Duodenal mucosa (tissue), 2 donors: ENCODE measurements at regions not wholly inside any gene's neighbourhood (a gene's known extent, or its start where the extent isn't known, plus 50 kb on each side); places are given as distances from the start of the nearest gene placed in this dataset.
A peak's percentile ranks its signal among the peaks of the same experiment; 100 is the strongest.

ENCODE experiments used
- H3K27ac ChIP-seq: one replicate; pipeline ENCODE4 v1.7.0; 2013; ENCODE audit warnings: low read depth, low read length
- H3K27me3 ChIP-seq, 2 donors: one replicate each; pipeline ENCODE4 v1.7.0; 2013; ENCODE audit warnings: low read length in 2 of 2, control low read depth in 1 of 2; ENCODE audit not compliant: insufficient read depth in 2 of 2, control insufficient read depth in 1 of 2
- H3K36me3 ChIP-seq, 2 donors: one replicate each; pipeline ENCODE4 v1.7.0; 2013; ENCODE audit warnings: low read length in 2 of 2, control low read depth in 1 of 2; ENCODE audit not compliant: insufficient read depth in 2 of 2, control insufficient read depth in 1 of 2
- H3K4me1 ChIP-seq, 2 donors: one replicate each; pipeline ENCODE4 v1.7.0; 2013; ENCODE audit warnings: low read length in 2 of 2, control low read depth in 1 of 2; ENCODE audit not compliant: insufficient read depth in 2 of 2, control insufficient read depth in 1 of 2
- H3K4me3 ChIP-seq, 2 donors: one replicate each; pipeline ENCODE4 v1.7.0; 2013; ENCODE audit warnings: low read length in 2 of 2, low read depth in 1 of 2
- H3K9ac ChIP-seq, 2 donors: one replicate each; pipeline ENCODE4 v1.7.0; 2013; ENCODE audit warnings: low read length in 2 of 2, low read depth in 1 of 2
- H3K9me3 ChIP-seq, 2 donors: one replicate each; pipeline ENCODE4 v1.7.0; 2013; ENCODE audit warnings: low read length in 2 of 2, control low read depth in 1 of 2; ENCODE audit not compliant: control insufficient read depth in 1 of 2

DNA sequence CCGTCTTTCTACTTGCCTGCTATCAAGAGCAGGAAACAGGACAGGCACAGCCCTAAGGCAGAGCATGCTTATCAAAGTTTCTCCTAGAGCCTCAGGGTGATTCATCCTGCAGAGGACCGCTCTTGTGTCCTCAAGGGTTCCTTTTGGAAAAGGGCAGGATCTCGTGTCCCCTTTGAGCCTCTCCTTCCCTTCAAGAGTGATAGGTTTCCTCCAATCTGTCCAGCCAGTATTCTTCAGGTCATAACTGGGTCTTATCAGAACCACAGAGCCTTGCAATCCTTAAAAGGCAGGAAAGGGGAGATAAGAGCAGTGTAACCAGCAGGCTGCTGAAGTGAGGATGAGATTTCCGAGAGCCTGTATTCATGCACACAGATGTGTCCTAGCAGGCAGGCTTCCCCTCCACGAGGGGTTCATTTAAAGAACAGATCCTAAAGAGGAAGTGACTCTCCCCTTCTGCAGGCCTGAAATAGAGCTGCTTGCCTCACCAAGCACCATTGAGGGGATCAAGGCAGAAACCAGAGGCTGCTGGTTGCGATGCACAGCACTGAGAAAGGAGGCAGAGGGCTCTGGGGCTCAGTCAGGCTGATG lies 90.5 kb upstream of the SVIL start:
- Histone ChIP-seq H3K36me3 (no peaks in the 10 kb centered on the region), H3K9ac (no peak overlapping the region), H3K4me3 (peak overlapping the region in 1 of 2 donors; percentile 7), H3K9me3 (peaks cover 0 to under 1% of the 10 kb centered on the region in 2 donors), H3K27ac (no peak overlapping the region), H3K4me1 (peaks cover 15 to 19% of the 10 kb centered on the region in 2 donors), H3K27me3 (no peaks in the 10 kb centered on the region)

DNA sequence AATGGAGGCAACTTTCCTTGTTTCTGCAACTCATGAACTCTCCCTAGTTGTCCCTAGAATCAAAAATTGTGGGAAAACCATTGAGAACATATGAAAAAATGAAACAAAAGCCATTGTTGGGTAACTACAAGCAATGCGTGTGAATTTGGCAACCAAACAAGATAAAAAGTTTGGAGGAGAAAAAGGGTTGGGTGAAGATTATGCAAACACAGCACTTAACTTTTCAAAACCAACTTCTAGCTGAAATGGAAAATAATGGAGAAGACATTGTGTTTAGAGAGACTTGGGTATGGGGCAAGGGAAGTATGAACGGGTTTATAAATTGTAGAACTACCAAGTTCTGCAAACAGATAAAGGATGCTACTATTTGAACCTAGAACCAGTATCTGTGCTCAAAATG lies 89.0 kb upstream of the SVIL start:
- Histone ChIP-seq H3K36me3 (no peaks in the 10 kb centered on the region), H3K4me3 (no peak overlapping the region), H3K9ac (no peak overlapping the region), H3K4me1 (peaks cover 14 to 16% of the 10 kb centered on the region in 2 donors), H3K27me3 (no peaks in the 10 kb centered on the region), H3K27ac (no peak overlapping the region), H3K9me3 (peaks cover 5 to 8% of the 10 kb centered on the region in 2 donors)

DNA sequence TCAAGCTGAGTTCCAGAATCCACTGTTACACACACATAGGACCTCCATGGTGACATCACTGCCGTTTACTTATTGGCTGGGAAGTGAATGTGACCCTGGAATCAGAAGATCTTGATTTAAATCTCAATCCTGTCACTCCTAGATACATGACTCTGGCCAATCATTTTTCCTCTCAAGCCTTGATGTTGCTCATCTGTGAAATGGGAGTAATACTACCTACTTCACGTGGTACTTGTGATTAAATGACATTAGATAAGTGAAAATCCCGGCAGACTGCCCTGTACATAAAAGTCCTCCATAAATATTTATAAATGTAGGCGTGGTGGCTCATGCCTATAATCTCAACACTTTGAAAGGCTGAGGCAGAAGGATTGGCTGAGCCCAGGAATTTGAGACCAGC lies 88.0 kb upstream of the SVIL start:
- H3K36me3 ChIP-seq = no peaks in the 10 kb centered on the region
- H3K4me1 ChIP-seq = peaks cover 9 to 13% of the 10 kb centered on the region in 2 donors
- no peaks in the 10 kb centered on the region for H3K27me3 ChIP-seq
- H3K9me3 ChIP-seq = peaks cover 5 to 8% of the 10 kb centered on the region in 2 donors
- H3K4me3 ChIP-seq = no peak overlapping the region
- no peak overlapping the region for H3K9ac ChIP-seq
- no peak overlapping the region for H3K27ac ChIP-seq

DNA sequence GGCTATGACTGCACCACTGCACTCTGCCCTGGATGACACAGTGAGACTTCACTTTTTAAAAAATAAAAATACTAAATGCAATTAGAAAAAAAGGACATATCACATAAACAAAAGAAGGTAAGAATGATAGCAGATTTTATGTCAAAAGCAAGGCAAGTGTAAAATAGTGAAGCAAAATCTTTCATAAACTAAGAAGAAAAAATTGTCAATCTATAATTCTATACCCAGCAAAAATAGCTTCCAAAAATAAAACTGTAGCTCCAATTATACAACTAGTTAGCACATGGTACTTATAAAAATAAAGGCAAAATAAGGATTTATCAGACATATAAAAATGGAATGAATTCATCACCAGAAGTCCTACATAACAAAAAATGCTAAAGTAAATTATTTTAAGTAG lies 85.4 kb upstream of the SVIL start:
- no peak overlapping the region for H3K27ac ChIP-seq
- H3K4me3 ChIP-seq = no peak overlapping the region
- H3K9me3 ChIP-seq = peaks cover 5 to 8% of the 10 kb centered on the region in 2 donors
- H3K36me3 ChIP-seq = no peaks in the 10 kb centered on the region
- H3K27me3 ChIP-seq = no peaks in the 10 kb centered on the region
- peaks cover 7 to 9% of the 10 kb centered on the region in 2 donors for H3K4me1 ChIP-seq
- H3K9ac ChIP-seq = no peak overlapping the region

DNA sequence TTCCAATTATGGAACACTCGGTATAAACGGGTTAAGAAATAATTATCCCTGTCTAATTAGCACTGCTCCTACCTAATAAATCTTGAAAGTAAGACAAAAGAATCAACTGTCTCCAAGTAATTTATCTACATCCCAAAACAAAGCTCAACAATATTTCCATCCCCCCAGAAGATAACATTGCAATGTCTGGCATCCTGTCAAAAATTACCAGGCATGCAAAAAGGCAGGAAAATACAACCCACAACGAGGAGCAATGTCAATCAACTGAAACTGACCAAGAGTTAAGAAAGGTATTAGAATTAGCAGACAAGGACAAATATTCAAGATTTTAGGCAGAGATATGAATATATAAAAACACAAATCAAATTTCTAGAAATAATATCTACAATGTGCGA lies 84.5 kb upstream of the SVIL start:
- H3K4me1 ChIP-seq = peaks cover 0 to 5% of the 10 kb centered on the region in 2 donors
- no peaks in the 10 kb centered on the region for H3K36me3 ChIP-seq
- no peak overlapping the region for H3K4me3 ChIP-seq
- H3K9ac ChIP-seq = no peak overlapping the region
- no peak overlapping the region for H3K27ac ChIP-seq
- no peaks in the 10 kb centered on the region for H3K27me3 ChIP-seq
- peaks cover 5 to 8% of the 10 kb centered on the region in 2 donors for H3K9me3 ChIP-seq

DNA sequence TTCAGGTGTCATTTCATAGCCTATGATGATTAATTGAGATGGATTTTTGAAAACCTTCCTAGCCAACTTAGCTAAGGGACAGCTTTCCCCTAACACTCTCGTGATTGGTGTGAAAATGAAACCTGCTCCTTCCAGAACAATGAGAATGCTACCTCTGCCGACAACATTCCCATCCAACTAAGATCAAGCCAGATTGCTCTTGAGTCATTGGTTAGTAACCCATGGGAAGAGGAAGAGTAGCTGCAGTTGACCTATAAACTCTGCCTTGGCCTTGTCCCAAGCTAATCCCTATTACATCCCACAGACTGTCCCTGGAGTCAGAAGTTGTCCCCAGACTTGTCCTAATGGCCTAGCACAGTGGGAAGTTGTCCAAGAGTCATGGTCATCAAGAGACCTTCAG lies 80.5 kb upstream of the SVIL start:
- H3K4me3 ChIP-seq = no peak overlapping the region
- no peak overlapping the region for H3K9ac ChIP-seq
- no peak overlapping the region for H3K27ac ChIP-seq

DNA sequence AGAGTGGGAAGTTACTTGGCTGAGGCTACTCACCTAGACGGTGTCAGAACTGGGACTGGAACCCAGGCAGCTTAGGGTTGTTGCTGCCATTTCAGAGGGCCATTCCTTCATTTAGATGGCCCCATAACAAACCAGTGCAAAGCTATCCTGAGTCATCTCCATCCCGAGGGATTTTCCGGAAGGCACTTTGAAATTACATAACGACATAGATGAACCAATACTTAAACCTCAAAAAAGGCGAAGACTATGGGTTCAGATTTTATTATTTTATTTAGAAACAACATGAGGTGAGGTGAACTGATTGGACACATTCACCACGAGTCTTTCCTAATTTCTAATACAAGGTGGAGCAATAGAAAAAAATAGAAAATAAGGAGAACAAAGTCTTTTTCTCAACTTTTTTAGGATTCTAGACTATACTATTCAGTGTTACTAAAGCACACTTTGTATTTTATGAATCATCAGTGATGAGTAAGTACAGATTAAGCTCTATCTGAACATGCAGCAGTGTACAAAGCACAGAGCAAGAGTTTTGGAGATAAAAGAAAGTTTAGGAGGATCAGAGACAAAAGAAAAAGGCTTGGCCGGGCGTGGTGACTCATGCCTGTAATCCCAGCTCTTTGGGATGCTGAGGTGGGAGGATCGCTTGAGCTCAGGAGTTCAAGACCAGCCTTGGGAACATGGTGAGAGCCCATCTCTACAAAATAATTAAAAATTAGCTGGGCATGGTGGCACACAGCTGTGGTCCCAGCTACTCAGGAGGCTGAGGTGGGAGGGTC lies 79.5 kb upstream of the SVIL start:
- Histone ChIP-seq H3K9ac (no peak overlapping the region), H3K9me3 (peaks cover 0 to 2% of the 10 kb centered on the region in 2 donors), H3K27ac (no peak overlapping the region), H3K27me3 (no peaks in the 10 kb centered on the region), H3K4me1 (peaks cover 0 to 5% of the 10 kb centered on the region in 2 donors), H3K4me3 (no peak overlapping the region), H3K36me3 (no peaks in the 10 kb centered on the region)

More for the DNA sequence above, 80.5 kb upstream of the SVIL start:
- Histone ChIP-seq H3K36me3 (no peaks in the 10 kb centered on the region), H3K4me1 (peaks cover 0 to 5% of the 10 kb centered on the region in 2 donors), H3K27me3 (no peaks in the 10 kb centered on the region), H3K9me3 (peaks cover 5 to 8% of the 10 kb centered on the region in 2 donors)

- no peak overlapping the region for H3K27ac ChIP-seq
- H3K36me3 ChIP-seq = no peaks in the 10 kb centered on the region
- H3K27me3 ChIP-seq = no peaks in the 10 kb centered on the region
- H3K4me1 ChIP-seq = peaks cover 0 to 5% of the 10 kb centered on the region in 2 donors
- H3K4me3 ChIP-seq = no peak overlapping the region
- H3K9me3 ChIP-seq = no peaks in the 10 kb centered on the region
- H3K9ac ChIP-seq = no peak overlapping the region
These were observed 78.7 kb upstream of the SVIL start for GRCh38 chr10:29713450-29713849.

GRCh38 chr10:29712108-29712507 lies 77.3 kb upstream of the SVIL start:
- Histone ChIP-seq H3K4me3 (no peak overlapping the region), H3K27me3 (no peaks in the 10 kb centered on the region), H3K36me3 (no peaks in the 10 kb centered on the region), H3K9me3 (no peaks in the 10 kb centered on the region), H3K9ac (no peak overlapping the region), H3K27ac (no peak overlapping the region), H3K4me1 (peaks cover 0 to 5% of the 10 kb centered on the region in 2 donors)

DNA sequence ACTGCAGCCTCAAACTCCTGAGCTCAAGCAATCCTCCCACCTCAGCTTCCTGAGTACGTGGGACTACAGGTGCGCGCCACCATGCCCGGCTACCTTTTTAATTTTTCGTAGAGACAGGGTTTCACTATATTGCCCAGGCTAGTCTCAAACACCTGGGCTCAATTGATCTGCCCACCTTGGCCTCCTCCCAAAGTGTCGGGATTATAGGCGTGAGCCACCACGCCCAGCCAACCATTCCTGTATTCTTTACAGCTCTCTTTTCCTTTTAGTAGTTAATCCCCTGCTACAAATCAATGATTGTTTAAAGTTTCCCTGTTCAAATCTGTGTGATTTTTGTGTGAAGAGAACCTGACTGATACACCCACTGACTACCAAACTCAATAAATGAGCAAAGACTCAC lies 75.4 kb upstream of the SVIL start:
- no peaks in the 10 kb centered on the region for H3K36me3 ChIP-seq
- no peak overlapping the region for H3K4me3 ChIP-seq
- H3K27ac ChIP-seq = no peak overlapping the region
- H3K9ac ChIP-seq = no peak overlapping the region
- H3K4me1 ChIP-seq = peaks cover 0 to under 1% of the 10 kb centered on the region in 2 donors
- no peaks in the 10 kb centered on the region for H3K27me3 ChIP-seq
- H3K9me3 ChIP-seq = no peaks in the 10 kb centered on the region
